ENCODE measurements at regions not wholly inside any gene's neighbourhood (a gene's known extent, or its start where the extent isn't known, plus 50 kb on each side); places are given as distances from the start of the nearest gene placed in this dataset.

DNA sequence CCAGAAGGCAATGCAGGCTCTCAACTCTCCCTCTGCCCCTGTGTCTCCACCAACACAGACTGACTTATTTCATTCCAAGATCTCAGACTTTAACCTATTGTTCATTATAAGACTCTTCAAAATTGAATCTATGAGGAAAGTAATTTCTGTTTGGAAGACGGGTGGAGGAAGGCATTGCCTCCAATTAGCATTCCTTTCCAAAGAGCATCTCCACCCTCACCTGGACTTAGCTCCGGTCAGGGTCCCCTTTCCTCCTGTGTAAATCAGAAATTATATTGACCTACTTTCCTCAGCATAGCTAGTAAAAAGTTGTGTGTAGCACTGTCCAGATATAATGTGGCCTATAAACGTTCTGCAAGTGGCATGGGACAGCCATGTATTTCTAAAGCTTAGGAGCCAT lies 230.4 kb upstream of the ACVR2A start:
- TF ChIP-seq, protein P1, sequence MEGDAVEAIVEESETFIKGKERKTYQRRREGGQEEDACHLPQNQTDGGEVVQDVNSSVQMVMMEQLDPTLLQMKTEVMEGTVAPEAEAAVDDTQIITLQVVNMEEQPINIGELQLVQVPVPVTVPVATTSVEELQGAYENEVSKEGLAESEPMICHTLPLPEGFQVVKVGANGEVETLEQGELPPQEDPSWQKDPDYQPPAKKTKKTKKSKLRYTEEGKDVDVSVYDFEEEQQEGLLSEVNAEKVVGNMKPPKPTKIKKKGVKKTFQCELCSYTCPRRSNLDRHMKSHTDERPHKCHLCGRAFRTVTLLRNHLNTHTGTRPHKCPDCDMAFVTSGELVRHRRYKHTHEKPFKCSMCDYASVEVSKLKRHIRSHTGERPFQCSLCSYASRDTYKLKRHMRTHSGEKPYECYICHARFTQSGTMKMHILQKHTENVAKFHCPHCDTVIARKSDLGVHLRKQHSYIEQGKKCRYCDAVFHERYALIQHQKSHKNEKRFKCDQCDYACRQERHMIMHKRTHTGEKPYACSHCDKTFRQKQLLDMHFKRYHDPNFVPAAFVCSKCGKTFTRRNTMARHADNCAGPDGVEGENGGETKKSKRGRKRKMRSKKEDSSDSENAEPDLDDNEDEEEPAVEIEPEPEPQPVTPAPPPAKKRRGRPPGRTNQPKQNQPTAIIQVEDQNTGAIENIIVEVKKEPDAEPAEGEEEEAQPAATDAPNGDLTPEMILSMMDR (conservative IDR thresholded peaks at IDR 0.05), result no peak
- TF ChIP-seq EZH2 (IDR thresholded peaks at IDR 0.05; ENCODE audit: low read depth), result no peak
